Neural progenitor cell (in vitro differentiated cells): ENCODE measurements at regions not wholly inside any gene's neighbourhood (a gene's known extent, or its start where the extent isn't known, plus 50 kb on each side); places are given as distances from the start of the nearest gene placed in this dataset.
"Not testable (repeated sequence)": the region's sequence is repeated elsewhere in the genome, so short reads cannot be mapped to it uniquely, and the experiment has no call there.

Experiments
- CTCF ChIP-seq: fragments of 200-600 bp; sonication (generic); IDR thresholded peaks from 2 replicates; pipeline ENCODE4 v1.5.1; 2017; ENCODE audit warnings: antibody characterized with exemption, mild to moderate bottlenecking
- EZH2 ChIP-seq: fragments of 200-600 bp; sonication (generic); IDR thresholded peaks from 2 replicates; pipeline ENCODE4 v1.6.1; 2017; ENCODE audit warnings: antibody characterized with exemption, mild to moderate bottlenecking, moderate library complexity
- EZH2phosphoT487 ChIP-seq: fragments of 200-600 bp; sonication (generic); IDR thresholded peaks from 2 replicates; pipeline ENCODE4 v1.6.1; 2017; ENCODE audit warnings: antibody characterized with exemption

DNA sequence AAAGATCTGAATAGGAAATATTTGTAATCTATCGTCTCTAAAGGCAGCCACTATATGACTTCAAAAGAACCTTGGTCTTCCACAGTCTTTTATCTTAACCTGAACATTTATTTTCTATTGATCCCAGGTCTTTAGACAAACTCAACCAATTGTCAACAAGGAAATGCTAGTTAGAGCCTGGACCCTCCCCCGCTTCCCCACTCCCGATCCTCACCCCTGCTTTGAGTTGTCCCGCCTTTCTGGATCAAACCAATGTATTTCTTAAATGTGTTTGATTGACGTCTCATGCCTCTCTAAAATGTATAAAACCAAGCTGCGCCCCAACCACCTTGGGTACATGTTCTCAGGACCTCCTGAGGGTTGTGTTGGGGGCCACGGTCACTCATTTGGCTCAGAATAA, 506.6 kb downstream of the RPIA start:
- TF ChIP-seq CTCF, EZH2, EZH2phosphoT487: not testable (repeated sequence)
